ENCODE measurements at regions not wholly inside any gene's neighbourhood (a gene's known extent, or its start where the extent isn't known, plus 50 kb on each side); places are given as distances from the start of the nearest gene placed in this dataset.

DNA sequence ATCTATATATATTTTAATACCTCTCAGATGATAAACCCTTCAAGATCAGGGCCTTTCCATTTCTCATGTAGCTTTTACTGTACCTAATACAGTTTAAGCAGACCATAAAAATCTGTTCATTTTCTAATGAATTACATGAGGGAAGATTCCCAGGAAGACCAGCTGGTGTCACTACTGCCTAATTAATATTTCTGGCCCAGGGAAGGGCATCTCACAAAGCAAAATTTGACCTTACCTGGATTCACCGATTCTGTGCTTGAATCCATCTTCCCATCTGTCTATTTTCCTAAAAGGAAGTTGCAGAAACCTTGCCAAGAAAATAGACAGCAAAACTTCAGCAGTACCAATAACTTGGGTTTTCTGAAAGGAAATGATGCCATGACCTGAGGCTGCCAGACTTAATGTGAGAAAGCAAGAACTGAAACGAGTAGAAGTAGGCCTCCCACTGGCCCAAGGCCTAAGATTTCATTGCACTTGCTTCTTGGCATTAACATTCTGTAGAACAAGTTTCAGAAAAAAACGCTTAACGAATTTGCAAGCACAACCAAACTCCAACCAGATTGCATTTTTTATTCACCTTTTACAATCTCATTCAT, 83.0 kb upstream of the GLIS3 start:
- DNase-seq: peak; percentile 35

- no peak for DNase-seq
These were observed 81.9 kb upstream of the GLIS3 start for GRCh38 chr9:4381744-4382143.

DNA sequence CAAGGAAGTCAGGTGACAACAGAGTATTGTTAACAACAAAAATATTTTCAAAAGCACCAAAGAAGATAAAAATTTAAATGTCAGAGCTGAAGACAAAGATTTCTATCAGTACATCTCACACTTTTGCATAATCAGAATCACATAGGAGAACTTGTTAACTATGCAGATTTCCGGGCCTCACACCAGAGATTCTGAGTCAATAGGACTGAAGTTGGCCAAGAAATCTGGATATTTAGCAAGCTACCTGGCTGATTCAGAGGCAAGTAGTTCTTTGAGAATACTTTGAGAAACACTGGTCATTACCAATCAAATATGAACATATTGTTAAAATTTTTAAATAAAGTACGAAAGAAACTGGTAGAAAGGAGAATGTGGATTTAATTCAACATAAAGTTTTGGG, 80.5 kb upstream of the GLIS3 start:
- no peak for DNase-seq

- DNase-seq: peak; percentile 6
These were observed 75.7 kb upstream of the GLIS3 start for GRCh38 chr9:4375424-4376200.

GRCh38 chr9:4371108-4371507, 71.2 kb upstream of the GLIS3 start:
- no peak for DNase-seq

GRCh38 chr9:4370501-4370900, 70.6 kb upstream of the GLIS3 start:
- DNase-seq: no peak

DNA sequence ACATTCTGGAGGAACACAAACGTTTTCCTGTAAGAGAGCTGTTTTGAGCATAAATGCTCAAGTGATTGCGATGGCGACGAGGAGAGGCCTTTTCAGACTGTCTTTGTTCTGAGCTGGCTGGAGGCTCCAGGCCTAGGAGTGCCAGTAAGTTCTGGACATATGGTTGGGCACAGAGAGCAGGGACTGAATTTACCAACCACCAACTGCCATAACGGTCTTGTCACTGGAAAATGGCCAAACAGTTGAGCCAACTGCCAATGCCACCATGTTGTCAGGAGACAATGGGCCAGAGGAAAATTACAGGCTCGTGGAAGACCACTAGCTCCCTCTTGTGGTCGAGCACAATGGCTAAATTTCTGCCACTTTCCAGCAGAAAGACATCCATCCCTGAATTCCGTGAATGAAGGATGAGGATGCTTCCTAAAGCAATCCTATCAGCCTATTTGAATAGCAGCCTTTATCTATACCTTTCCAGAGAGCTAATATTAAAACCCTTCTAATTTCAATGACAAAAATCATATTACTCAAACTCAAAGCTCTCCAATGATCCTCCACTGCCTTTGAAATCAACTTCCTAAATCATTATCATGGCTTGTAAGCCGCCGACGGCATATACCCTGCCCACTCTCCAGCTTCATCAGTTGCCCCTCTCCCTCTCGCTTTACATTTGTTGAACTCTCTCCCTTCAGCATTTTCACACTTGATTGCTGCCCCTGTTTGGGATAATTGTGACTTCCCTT, 66.9 kb upstream of the GLIS3 start:
- peak; percentile 35 for DNase-seq

- DNase-seq: no peak
These were observed 65.2 kb upstream of the GLIS3 start for GRCh38 chr9:4365055-4365454.

- no peak for DNase-seq
These were observed 62.4 kb upstream of the GLIS3 start for GRCh38 chr9:4362281-4362680.

DNA sequence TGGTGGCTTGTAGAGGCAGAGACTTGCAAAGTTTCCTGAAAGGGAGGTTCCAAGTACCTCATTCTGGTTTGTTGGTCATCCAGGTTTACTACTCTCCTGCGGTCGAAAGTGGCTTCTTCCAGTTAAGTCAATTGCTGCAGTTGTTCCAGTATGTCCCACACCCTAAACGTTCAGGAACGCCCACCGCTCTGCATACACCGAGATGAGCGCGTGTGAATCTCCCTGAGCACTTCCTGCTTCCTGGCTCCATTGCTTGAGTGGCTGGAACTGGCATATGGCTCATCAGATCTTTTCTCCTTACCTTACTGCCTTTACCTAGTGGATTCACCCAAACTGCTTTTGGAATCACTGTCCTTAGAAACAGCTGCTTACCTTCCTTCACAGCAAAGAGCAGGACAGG, 59.1 kb upstream of the GLIS3 start:
- no peak for DNase-seq

GRCh38 chr9:4357929-4358328, 58.1 kb upstream of the GLIS3 start:
- DNase-seq: no peak

DNA sequence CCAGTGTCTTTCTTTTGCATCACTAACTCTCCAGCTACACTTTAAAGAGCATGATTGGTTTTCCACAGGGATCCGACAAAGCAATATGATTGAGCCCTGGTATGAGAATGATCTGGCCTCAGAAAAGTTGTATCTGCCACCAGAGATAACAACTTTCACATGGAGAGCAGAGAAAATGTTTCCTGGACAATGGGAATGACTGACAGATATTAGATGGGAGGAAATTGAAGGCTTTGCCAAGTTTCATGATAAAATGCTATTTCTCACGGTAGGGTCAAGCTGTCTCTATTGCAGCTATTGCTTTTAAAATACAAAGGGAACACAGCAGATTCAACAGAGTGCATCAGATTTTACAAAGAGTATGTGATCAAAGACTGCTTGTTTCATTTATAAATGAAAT, 56.4 kb upstream of the GLIS3 start:
- no peak for DNase-seq

GRCh38 chr9:4353236-4353635, 53.4 kb upstream of the GLIS3 start:
- no peak for DNase-seq

DNA sequence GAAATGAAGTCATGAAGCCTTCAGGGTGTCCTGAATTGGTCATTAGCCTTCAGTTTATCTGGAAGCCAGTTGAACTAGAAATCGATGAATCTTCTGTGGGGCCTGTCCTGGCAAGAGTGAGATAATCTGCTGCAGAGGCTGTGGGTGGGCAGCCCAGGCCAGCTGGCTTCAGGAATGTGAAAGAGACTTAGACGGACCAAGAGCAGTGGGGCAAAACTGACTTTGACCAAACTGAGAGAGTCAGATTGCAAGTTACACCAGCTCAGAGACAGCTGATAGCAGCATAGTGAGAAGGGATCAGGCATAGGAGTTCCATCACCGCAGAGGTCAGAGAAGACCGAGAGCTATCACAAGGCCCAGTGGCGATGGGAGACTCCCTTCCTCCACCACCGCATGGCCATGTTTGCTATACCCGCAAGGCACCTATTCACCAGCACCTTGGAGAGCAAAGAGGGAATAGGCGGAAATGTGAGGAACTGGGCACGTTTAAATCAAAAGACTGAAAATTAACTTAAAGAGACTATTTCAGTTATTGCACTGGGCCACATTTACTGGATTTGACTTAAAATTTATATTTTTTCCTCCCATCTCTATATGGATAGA, 50.0 kb upstream of the GLIS3 start:
- no peak for DNase-seq
